Uterus (tissue), 2 donors: ENCODE measurements at regions not wholly inside any gene's neighbourhood (a gene's known extent, or its start where the extent isn't known, plus 50 kb on each side); places are given as distances from the start of the nearest gene placed in this dataset.

Source experiments
- CTCF ChIP-seq, 4 experiments: fragments of 200-600 bp in 2 of 4; fragments of 450-650 bp in 2 of 4; sonication (generic) in 2 of 4; IDR thresholded peaks; one replicate each; pipeline ENCODE4 v1.5.1; 2016 to 2019; ENCODE audit warnings: antibody characterized with exemption in 4 of 4, mild to moderate bottlenecking in 2 of 4, moderate library complexity in 1 of 4
- POLR2A ChIP-seq, 2 donors: fragments of 450-650 bp; IDR thresholded peaks; one replicate each; pipeline ENCODE4 v1.6.1; 2016; ENCODE audit warnings: antibody characterized with exemption in 2 of 2, mild to moderate bottlenecking in 1 of 2, moderate library complexity in 1 of 2

DNA sequence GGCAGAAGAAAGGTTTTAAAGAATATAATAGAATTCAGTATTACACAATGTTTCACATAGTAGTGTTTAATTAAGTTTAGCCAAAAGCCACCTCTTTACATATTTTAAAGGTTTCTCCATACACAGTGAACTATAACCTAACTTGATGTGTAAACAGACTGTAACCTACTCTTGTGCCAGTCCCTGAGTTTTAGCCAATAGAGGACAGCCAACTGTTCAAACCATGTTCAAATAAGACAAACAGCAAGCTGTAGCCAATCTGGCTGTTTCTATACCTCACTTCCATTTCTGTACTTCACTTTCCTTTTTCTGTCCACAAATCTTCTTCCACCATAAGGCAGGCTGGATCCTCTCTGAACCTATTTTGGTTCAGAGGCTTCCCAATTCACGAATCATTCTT, 65.2 kb downstream of the TEX13C start:
- TF ChIP-seq CTCF (IDR thresholded peaks at IDR 0.05), result no peak
- no peak for TF ChIP-seq POLR2A (IDR thresholded peaks at IDR 0.05)
